ENCODE measurements at regions not wholly inside any gene's neighbourhood (a gene's known extent, or its start where the extent isn't known, plus 50 kb on each side); places are given as distances from the start of the nearest gene placed in this dataset.

DNA sequence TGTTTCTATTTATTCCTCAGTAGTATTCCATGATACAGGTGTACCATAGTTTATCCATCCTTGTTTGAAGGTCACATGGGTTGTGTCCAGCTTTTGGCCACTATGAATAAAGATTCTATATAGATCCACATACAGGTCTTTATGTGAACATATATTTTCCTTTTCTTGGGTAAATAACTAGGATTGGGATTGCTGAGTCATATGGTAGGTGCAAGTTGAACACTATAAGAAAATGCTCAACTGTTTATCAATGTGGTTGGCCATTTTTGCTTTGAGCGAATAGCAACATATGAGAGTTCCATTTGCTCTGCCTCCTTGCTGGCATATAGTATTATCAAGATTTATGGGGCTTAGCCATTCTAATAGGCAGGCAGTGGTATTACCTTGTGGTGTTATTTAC is 170.2 kb upstream of the KCNJ15 start:
- TF ChIP-seq, protein P1, sequence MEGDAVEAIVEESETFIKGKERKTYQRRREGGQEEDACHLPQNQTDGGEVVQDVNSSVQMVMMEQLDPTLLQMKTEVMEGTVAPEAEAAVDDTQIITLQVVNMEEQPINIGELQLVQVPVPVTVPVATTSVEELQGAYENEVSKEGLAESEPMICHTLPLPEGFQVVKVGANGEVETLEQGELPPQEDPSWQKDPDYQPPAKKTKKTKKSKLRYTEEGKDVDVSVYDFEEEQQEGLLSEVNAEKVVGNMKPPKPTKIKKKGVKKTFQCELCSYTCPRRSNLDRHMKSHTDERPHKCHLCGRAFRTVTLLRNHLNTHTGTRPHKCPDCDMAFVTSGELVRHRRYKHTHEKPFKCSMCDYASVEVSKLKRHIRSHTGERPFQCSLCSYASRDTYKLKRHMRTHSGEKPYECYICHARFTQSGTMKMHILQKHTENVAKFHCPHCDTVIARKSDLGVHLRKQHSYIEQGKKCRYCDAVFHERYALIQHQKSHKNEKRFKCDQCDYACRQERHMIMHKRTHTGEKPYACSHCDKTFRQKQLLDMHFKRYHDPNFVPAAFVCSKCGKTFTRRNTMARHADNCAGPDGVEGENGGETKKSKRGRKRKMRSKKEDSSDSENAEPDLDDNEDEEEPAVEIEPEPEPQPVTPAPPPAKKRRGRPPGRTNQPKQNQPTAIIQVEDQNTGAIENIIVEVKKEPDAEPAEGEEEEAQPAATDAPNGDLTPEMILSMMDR (IDR thresholded peaks at IDR 0.05): no peak
- no peak for TF ChIP-seq POLR2A (IDR thresholded peaks at IDR 0.05)
